GM20431 (cell line): ENCODE measurements at regions not wholly inside any gene's neighbourhood (a gene's known extent, or its start where the extent isn't known, plus 50 kb on each side); places are given as distances from the start of the nearest gene placed in this dataset.
"Not testable (repeated sequence)": the region's sequence is repeated elsewhere in the genome, so short reads cannot be mapped to it uniquely, and the experiment has no call there.

Source experiments
- in situ Hi-C: fragments of 300-500 bp; cut with MseI, MboI; formaldehyde crosslinking; loops from one replicate; pipeline ENCODE4 v1.15.0; 2020; ENCODE audit warnings: low sequenced_read_pairs; ENCODE audit not compliant: unreplicated experiment

DNA sequence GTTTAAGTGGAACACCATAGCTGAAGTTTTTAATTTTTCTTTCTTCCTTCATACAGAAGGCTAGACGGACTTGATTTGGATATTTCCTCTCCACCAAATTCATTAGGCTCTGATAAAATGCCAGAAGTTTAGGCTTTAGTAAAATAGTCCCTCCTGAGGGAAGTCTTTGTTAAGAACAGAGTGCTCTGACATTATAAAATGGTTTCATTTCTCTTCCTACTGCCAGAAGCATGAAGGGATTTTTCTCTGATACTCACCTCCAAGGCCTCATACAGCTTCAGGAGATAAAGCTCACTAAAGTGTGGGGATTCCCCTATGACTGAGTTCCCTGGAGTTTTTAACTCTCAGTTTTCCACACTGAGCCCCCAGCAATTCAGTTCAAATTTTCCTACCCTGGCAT, 1489.6 kb downstream of the REEP3 start:
- in situ Hi-C loops, result no loop called here

- in situ Hi-C loops, result no loop called here
Observed at GRCh38 chr10:65017523-65017922, 1496.3 kb downstream of the REEP3 start.

DNA sequence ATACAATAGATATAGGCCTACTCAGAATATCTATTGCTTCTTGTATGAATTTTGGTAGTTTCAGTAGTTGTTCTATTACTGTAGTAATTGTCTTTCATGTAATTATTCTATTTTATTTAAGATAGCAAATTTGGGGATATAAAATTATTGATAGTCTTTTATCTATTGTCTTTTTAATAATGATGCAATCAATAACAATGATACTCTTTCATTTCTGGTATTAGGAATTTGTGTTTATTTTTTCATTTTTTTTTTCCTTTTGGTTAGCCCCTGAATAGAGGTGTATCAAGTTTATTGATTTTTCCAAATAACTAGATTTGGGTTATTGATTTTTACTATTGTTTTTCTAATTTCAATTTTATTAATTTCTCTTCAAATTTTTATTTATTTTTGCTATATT, 1503.7 kb downstream of the REEP3 start:
- in situ Hi-C loops, result no loop called here

DNA sequence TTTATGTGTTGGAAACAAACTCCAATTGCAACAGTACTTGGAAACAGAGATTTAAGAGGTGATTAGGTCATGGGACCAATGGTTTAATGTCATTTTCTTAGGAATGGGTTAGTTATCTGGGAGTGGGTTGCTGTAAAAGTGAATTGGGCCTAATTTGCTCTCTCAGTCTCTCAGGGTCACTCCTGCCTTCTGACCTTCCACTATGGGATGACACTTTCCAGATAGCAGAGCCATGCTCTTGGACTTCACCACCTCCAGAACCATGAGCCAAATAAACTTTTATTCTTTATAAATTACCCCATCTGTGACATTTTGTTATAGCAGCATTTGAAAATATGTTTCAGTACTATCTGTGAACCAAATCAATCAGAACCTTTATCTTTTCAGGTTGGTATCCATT, 1509.1 kb downstream of the REEP3 start:
- in situ Hi-C loops, result no loop called here

DNA sequence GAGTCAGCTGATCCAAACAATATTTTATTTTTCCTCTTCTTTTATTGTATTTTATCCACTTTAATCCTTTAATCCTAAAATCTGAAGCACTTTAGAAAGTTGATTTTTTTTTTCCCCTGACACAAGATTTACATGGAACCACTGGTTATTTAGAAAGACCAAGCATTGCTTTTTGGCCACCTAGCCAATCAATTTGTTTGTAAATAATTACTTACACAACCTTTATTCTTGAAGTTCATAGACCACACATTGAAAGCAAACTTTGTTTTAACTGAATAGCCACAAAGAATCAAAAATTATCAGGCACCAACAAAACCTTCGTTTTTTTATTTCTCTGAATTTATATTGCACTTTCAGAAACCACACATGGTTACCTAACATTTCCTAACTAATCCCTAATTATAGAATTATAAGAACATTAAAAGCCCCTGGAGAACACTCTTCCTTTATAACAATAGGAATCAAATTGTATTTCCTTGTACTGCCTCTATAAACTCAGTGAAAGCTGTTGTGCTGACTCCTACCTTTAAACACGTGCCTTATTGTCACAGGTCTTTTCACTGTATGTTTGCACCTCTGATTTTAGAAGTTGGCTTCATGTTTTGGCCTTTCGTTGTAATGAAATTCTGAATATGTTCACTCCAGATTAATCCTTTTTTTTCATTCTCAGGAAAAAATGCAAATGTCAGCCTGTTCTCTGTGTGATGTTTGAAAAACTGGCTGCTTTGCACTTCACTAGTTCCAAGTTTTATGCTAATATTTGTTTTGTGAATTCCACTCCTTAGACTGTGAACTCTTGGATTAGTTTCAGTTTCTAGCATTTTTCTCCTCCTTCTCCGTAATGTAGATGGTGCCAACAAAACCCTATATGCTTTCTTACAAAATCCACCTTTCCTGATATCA, 1511.9 kb downstream of the REEP3 start:
- in situ Hi-C loops, result no loop called here

DNA sequence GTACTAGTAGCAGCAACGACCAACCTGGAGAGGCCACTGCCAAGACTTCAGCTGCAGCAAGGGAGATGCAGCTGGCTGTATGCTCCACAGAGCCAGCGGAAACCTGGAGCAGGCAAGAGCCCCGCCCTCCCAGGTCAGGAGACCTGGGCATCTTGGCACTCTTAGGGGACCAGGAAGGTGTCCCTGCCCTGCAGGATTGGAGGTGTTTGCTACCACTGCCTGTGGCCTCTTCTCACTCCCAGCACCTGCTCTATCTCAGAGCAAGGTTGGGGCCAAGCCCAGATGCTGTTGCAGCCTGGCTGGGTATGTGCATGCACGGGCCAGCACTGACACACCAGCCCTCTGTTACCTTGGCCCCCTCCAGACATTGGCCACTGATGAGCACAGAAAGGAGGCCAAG, 1512.8 kb downstream of the REEP3 start:
- in situ Hi-C loops, result no loop called here

DNA sequence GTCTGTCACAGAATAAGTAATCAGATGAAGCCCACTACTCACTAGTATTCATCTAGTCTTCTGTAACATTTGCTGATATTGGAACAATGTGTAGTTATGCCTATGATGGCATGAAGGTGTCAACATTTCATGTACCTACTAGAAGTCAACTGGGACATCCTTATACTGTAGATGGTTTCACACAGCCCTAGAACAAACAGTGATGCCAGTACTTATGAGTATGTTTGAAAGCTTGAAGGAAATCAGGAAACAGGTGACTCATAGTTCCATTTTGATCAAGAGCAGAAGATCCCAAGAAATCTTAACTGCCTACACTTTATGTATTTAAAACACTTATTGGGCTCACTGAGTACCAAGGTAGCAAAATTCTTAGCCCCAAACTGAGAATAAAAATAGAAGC, 1519.6 kb downstream of the REEP3 start:
- in situ Hi-C loops, result no loop called here

- in situ Hi-C loops, result no loop called here
Observed at GRCh38 chr10:65041307-65041706, 1520.1 kb downstream of the REEP3 start.

- in situ Hi-C loops, result no loop called here
Observed at GRCh38 chr10:65042496-65042895, 1521.3 kb downstream of the REEP3 start.

- in situ Hi-C loops, result no loop called here
Observed at GRCh38 chr10:65046831-65047230, 1525.6 kb downstream of the REEP3 start.

GRCh38 chr10:65052111-65052510, 1530.9 kb downstream of the REEP3 start:
- in situ Hi-C loops, result not testable (repeated sequence)

GRCh38 chr10:65053397-65053796, 1532.2 kb downstream of the REEP3 start:
- in situ Hi-C loops, result not testable (repeated sequence)

- in situ Hi-C loops, result not testable (repeated sequence)
Observed at GRCh38 chr10:65053831-65054351, 1532.7 kb downstream of the REEP3 start.

GRCh38 chr10:65054701-65055100, 1533.5 kb downstream of the REEP3 start:
- in situ Hi-C loops, result not testable (repeated sequence)

DNA sequence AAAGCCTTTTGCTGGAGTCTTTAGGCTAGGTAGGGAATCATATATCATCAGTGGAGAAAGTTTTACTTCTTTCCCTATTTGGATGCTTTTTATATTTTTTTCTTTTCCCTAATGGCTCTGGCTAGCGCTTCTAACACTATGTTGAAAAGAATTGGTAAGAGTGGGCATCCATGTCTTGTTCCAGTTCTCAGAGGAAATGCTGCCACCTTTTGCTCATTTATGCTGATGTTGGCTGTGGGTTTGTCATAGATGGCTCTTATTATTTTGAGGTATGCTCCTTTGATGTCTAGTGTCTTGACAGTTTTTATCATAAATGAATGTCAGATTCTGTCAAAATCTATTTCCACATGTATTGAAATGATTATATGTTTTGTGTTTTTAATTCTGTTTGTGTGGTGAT, 1544.1 kb downstream of the REEP3 start:
- in situ Hi-C loops, result no loop called here

DNA sequence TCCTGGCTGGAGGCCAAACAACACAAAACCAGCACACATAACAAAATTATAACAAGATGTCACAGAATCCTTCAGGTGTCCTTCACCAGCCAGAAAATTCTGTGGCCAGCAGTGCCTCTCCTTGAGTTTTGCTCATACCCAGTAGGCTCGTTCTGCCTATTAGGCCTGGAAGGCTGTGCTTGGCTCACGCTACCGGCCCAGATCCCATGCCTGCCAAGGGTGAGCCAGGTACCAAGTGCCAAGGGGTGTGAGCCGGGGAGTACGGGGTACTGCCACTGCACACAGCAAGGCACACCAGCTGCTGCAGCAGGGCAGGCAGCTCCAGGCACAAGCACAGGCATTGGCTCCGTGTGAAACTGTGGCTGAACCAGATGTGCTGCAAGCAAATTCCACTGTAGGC, 1562.0 kb downstream of the REEP3 start:
- in situ Hi-C loops, result no loop called here

- in situ Hi-C loops, result no loop called here
Observed at GRCh38 chr10:65090991-65091390, 1569.8 kb downstream of the REEP3 start.

DNA sequence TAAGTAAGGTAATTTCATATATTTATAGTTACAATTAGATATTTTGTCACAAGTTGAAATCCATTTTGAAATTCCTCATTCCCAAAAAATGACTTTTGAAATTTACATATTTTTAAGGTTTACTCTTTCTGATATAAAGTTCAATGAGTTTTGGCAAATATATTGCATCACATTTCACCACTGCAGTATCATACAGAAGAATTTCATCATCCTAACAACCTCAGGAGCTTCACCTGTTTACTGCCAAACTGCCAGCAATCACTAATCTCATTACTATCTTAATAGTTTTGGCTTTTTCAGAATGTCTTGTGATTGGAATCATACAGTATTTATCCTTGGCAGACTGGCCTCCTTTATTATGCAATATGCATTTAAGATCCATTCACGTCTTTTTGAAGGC, 1578.9 kb downstream of the REEP3 start:
- in situ Hi-C loops, result no loop called here

DNA sequence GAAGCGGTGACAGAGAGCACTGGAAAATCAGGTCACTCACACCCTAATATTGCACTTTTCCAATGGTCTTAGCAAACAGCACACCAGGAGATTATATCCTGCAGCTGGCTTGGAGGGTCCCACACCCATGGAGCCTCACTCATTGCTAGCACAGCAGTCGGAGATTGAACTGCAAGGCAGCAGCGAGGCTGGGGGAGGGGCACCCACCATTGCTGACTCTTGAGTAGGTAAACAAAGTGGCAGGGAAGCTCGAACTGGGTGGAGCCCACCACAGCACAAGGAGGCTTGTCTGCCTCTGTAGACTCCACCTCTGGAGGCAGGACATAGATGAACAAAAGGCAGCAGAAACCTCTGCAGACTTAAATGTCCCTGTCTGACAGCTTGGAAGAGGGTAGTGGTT, 1579.7 kb downstream of the REEP3 start:
- in situ Hi-C loops, result not testable (repeated sequence)

DNA sequence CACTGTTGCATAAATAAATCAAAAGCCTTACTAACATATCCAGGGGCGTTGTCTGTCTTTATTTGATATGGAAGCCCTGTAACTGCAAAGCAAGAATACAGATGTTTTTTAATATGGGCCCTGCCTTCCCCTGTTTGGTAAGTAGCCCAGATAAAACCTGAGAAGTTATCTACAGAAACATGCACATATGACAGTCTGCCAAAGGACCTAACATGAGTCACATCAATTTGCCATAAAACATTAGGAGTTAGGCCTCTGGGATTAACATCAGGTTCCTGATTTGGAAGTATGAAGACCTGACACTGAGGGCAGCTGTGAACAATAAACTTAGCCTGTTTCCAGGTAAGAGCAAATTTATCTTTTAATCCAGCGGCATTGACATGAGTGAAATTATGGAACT, 1588.8 kb downstream of the REEP3 start:
- in situ Hi-C loops, result no loop called here

GRCh38 chr10:65111059-65111458, 1589.9 kb downstream of the REEP3 start:
- in situ Hi-C loops, result not testable (repeated sequence)

- in situ Hi-C loops, result no loop called here
Observed at GRCh38 chr10:65112573-65112972, 1591.4 kb downstream of the REEP3 start.
